ENCODE measurements at regions not wholly inside any gene's neighbourhood (a gene's known extent, or its start where the extent isn't known, plus 50 kb on each side); places are given as distances from the start of the nearest gene placed in this dataset.
"Not testable (repeated sequence)": the region's sequence is repeated elsewhere in the genome, so short reads cannot be mapped to it uniquely, and the experiment has no call there.

DNA sequence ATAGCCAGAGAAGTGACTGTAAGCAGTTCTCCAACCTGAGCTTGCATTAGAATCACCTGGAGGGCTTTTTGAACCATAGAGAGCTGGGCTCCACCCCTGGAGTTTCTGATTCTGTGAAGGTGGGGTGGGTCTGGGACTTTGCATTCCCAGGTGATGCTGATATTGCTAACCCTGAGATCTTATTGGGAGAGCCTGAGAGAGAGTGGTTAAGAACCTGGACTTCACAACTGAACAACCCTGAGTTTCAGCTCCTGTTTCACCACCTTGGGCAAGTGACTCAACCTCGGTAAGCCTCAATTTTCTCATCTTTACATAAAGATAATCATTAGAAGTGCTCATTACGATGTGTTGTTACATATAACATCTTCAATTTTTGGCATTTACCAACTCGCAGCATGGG lies 498.6 kb downstream of the EBF1 start:
- no peak for ATAC-seq

DNA sequence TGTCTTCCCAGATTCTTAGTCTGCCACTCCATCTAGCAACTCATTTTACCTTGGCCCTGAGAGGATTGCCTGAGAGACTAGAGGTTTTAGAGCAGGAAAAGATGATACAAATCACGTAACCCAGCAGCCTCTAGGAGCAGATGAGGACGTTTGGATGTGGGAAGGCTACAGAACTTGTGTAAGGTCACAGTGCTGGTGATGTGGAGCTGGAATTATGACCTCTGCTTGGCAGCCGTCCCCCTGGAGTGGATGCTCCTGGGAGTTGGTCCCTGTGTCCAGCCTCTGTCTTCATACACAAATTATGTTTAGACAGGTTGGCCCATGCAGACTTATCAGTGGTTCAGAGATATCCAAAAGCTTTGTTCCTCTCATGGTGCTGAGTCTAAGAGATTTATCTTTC lies 499.0 kb downstream of the EBF1 start:
- ATAC-seq: no peak

DNA sequence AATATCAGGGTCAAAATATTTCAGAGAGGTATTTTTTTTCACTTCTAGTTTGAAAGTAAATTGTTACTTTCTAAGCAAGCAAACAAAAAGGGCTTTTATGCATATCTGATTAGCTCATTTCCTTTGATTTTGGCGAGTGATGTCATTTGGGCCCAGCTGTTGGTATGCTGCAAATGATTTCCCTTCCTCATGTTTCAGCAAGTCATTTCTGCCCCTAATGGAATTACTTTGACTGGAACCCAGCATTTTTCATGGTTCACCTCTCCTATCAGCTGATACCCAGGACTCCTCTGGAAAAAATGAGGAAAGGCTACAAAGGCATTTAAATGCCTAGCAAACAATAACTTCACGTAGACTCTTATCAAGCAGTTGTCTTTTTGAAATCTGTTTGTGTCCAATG lies 500.6 kb downstream of the EBF1 start:
- no peak for ATAC-seq

DNA sequence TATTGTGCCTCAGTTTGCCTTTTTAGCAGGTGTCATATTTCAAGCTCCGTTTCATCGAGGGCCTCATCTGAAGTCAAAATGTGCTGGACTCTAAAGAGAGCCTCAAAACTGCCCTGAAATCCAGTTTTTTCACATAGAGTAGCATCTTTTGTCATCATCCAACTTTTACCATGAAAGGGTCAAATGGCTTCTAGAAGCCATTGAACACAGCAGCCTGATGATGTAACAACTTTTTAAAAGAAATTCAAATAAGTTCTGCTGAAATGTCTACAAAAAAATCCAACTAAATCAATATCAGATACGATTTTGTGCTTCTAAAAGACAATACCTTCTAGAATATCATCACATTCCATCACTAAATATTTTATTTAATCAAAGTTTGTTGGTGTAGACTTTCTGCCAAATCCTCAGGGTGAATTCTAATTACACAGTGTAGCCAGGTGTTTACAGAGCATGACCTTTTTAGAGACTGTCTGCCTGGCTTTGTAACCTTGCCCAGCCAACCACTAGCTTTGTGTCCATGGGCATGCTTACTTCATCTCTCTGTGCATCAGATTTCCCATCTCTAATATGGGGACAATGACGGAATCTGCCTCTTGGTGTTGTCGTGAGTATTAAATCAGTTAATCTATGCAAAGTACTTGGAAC lies 505.0 kb downstream of the EBF1 start:
- no peak for ATAC-seq

DNA sequence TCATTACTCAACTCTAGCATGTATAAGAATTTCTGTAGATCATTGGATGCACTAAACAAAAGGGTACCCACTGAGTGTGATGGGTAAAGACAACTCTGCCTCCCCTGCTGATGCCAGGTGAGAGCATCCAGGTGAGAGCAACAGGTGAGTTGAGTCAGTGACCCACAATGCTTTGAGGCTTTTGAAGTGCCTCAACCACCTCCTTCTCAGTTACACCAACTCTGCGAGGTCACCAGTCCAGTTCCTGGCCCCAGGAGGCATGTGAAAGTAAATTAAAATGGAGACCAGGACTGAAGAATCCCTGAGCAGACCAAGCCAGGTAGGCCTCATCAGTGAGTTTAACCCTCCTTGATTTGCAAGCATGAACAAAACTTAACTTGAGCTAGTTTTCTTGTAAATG lies 505.8 kb downstream of the EBF1 start:
- ATAC-seq: no peak

DNA sequence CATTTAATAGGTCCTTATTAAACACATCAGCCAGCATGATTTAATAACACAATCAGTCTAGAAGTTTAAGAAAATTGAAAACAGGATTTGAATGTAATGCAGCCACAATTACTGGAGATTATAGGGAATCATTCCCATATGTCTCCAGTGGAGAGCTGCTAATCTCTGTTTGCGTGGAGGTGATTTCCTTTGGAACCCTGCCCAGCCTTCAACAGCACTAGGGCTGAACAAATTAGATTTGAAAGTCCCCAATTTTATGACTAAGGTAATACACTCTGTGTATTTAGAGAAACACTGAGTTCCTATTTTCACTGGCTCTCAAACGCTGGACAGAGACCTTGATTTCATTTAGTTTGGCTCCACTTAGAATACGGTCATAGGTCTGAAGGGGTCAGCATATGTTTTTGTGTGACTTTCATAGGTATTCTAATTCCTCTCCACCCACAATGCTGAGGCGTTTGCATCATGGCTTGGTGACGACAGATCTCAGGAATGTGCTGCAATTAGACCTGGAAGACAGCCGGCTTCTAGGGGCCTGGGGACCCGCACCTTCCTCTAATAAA lies 508.3 kb downstream of the EBF1 start:
- no peak for ATAC-seq

DNA sequence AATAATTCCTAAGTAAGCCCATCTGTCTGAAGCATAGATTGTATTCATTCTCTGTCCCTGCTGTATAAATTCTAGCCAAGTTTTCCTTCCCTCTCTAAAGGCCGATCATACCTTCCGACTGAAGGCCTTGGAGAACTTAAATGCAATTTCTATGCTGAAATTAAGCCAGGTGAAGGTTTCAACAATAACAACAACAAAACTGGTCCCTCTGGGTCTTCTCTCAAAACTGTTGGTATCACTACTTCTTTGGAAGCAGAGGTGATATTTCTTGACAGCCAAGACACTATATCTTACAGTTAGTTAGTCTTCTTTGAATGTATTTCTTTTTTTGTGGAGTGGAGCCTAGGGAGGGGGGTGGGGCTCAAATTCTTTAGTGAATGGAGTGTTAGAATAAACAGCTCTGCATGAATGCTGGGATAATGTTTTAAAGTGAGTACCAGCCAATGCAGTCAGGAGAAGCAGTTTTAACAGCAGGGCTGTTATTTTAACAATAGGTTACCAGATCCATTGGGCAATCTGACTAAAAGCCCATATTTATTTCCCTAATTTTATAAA lies 508.9 kb downstream of the EBF1 start:
- ATAC-seq: no peak

DNA sequence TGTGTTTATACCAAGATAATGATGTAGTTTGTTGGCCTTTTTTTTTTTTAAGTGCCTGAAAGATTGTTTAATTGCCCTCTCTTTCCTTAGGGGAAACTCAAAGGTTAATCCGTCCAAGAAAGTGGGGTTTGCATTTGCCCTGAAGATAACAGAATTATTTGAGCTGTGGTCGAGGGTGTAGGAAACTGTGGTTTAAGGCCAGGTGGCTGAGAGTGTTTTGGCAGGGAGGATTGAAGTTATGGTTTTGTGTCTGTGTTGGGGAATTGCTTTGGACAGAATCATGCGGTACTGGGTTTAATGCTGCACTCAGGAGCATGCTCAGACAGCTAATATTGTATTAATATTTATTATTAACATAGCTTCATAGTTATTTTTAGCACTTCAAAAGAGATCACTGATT lies 509.8 kb downstream of the EBF1 start:
- ATAC-seq: no peak

DNA sequence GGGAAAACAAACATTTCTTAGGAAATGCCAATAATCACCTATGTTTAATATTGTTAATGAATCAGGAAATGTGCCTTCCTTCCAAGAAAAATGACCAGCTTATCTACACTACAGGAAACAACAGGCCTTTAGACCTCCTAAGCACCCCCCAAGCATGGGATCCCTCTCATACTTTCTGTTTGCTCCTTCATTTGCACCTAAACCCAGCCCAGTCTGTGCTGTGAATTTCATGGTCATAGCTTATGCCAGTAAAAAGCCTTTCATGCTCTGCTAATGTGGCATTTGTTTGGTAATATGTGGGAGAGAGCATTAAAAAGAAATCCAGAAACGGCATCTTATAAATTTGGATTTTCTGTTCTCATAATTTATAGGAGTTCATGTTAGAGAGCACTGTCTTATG lies 511.1 kb downstream of the EBF1 start:
- ATAC-seq: no peak

DNA sequence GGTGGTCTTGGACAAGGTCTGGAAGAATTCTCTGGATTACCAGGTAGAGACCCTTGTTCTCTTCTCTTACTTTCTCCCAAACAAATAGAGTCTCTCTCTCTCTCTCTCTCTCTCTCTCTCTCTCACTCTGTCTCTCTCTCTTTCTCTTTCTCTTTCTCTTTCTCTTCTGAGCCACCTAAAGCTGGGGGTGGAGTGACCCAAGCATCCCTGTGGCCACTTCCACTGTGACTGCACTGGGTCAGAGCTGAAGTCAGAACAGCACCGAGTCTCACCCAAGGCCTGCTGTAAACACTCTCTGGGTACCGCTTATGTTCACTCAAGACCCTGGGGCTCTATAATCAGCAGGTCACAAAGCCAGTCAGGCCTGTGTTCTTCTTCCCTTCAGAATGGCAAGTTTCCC lies 513.7 kb downstream of the EBF1 start:
- no peak for ATAC-seq

DNA sequence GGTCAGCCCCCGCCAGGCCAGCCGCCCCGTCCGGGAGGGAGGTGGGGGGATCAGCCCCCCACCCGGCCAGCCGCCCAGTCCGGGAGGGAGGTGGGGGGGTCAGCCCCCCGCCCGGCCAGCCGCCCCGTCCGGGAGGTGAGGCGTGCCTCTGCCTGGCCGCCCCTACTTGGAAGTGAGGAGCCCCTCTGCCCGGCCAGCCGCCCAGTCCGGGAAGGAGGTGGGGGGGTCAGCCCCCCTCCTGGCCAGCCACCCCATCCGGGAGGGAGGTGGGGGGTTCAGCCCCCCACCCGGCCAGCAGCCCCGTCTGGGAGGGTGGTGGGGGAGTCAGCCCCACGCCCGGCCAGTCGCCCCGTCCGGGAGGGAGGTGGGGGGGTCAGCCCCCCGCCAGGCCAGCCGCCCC lies 517.0 kb downstream of the EBF1 start:
- not testable (repeated sequence) for ATAC-seq

DNA sequence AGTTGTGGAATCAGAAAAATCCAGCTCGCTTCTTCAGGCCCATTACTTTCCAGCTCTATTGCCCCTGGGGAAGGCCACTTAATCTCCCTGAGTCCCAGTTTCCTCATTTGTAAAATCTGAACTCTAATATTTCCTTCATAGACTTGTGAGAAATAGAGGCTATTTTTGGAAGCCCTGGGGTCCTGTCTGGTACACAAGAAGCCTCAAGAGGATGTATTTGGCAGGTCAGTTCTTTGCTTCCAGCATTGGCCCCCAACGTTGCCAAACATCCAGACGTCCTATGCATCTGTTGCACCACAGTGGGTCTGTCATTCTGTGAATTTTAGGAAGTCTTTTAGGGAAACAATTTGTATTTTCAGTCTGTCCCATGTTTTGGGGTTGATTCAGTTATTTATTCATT lies 525.9 kb downstream of the EBF1 start:
- ATAC-seq: no peak

DNA sequence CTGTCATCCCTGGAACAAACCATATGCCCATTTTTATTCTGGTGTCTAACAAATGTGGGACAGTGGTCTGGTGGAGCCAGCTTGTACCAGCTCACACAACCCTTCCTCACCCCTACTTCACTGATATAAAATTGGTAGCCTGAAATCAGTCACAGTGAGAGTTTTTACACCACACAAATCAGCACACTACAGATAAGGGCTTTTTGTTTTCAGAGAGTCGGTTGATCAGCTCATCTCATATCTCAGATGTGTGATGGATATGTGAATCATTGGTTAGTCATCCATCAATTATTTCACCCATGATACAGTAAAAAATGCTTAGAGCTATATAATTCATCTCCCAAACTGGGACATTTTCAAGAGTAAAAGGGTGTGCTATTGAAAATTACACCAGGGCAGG lies 529.2 kb downstream of the EBF1 start:
- ATAC-seq: no peak

DNA sequence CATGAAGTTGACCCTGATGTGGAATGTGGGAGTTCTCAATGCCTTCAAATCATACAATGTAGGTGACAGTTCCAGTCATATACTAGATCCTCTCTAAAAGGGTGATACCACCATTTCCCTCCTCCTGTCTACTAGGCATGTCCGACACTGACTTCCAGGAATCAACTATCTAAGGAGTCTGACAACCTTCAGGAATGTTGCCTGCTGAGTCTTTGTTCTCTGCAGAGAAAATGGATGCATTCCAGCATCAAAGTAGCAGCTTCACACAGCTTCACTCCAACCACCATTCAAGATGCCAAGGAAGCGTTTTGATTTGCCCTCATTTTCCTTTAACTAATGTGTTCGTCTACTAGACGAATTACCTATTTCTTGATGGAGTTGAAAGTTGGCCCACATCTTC lies 530.2 kb downstream of the EBF1 start:
- no peak for ATAC-seq

DNA sequence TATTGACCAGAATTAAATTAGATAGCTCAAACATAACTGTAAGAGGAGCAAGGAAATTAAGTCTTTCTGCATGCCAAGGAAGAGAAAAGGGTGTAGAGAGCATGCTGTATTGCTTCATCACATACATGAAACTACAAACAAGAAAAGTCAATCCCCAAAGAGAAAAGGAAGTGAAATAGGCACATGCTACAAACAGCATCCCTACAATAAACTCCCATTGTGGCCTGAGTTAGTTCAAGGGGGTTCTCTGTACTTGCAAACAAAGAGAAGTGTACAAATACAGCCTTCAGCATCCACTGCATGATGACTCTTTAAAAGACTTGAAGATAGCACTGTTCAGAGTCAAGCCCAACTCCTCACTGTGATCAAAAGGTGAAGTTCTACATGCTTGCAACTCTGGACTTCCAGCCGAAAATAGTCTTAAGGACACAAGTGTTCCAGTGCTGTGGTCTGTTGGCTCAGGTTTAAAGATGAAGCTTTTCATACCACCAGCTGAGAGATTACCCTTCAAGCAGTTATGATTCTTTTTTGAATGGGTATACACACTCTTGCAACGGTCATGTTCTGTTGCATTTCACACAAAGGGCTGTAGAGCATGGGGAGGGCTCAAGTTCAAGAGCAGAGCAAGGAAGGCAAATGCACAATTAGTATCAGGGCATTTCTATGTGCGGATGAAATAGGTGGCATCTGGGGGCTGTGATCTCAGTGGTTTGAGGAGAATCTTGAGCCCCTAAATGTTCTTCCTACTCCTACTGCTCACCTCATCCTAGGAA lies 534.5 kb downstream of the EBF1 start:
- no peak for ATAC-seq

DNA sequence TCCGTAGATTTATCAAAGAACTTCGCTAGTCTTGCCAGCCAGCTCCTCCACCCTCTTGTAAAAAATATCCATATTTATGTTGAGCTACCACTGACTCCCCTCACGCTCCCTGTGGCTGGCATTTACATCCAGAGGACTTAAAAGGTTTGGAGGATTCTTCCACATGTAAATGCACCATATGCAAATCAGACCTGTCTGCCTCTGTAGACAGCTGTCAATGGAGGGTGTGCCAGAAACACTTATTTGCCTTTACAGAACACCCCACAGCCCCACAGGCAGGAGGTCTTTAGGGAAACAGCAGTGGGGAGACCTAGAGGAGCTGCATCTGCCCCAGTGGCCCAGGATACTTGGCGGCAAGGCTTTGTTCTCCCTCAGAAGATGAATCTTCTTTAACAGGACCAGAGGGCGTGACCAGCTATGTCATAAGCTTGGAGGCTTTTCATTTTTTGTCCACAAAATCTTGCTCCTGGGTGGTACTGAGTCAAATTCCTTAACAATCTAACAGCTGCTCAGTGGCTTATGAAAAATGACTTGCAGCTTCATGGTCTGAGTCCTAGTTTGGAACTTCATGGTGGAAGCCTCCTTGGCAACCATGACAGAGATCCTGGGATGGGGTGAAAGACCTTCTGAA lies 535.8 kb downstream of the EBF1 start:
- ATAC-seq: no peak

DNA sequence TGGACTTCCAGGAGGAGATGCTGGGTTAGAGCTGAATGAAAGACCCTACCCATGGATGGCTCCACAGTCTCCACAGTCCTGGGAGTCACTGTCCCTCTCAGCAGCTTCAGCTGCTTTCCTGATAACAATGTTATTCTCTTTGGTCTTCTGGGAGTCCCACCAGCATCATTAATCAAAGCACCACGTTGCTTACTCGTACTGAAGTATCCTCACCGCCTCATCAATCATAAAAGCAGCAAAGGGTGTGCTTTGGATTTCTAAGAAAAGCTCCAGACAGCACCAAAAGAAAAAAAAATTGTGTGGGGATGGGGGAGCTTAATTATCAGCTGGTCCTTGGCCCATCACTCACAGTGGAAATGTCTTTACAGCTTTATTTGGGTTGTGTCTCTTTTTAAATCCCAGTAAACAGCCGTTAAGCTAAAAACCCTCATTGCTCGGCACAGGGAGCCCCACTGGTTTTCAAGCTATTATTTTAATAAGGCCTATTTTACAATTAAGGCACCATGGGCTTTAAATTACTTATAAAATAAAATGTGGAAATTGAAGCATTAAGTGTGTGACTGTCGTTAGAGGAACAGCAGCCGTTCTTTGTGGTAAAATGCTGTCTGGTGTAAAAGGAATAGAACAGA lies 538.0 kb downstream of the EBF1 start:
- no peak for ATAC-seq

DNA sequence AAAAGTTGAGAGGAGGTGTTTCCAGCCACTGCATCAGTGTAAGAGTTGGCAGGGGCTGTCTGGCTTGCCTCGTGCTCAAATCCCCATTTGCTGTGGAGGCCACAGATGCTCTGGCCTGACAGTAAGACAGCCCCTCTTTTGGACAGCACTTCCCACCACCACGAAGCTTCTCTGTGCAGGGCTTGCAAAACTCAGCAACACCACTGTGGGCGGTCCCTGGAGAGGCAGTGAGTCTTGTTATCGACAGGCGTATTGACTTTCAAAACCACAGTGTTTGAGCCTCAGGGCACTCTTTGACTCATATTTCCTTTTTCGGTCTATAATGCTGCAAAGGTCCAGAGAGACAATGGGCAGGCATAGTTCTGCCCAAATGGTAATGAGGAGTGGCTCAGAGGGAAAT lies 539.5 kb downstream of the EBF1 start:
- no peak for ATAC-seq

DNA sequence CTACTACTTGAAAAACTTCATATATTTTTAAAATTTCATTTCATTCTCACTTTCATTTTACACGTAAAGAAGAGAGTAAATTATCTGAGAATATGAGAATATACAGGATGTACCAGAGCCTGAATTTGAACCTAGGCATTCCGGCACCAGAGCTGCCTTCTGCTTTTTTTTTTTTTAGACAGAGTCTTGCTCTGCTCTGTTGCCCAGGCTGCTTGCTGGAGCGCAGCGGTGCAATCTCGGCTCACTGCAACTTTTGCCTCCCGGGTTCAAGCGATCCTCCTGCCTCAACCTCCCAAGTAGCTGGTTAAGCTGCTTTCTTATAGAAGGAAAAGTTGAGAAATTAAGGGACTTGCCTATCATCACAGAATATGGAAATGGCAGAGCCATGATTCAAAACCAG lies 540.1 kb downstream of the EBF1 start:
- no peak for ATAC-seq

DNA sequence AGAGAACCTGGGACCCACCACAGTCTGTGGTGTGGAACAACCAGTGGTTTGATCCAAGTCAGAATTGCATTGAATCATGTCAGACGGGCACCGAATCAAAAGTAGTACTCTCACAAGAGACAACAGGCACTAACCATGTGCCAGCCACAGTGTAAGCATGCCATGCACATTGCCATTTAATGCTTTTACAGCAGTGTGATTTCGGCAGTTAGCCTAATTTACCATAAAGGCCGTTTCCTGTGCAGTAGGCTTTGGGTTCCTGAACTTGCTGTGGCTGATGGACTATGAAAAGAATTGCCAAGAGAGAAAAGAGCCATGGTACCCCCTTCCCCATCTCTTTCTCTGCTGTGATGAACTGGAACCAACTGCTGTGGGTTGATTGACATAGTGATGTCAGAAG lies 540.6 kb downstream of the EBF1 start:
- no peak for ATAC-seq

DNA sequence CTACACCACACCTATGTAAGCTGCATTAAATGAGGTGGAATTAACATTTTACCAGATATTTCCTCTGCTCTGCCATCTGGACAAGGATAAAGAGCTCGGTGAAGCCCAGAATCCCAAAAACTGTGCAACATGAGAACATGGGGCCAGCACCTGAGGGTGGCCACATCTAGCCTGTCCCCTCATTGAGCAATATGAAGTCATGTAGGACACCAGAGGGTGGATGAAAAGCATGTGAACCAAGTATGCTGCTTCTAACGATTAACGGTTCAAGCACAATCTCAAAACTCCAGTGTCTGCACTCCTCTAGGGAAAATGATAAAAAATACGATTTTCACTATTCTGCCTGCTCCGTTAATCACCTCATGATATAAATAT lies 545.8 kb downstream of the EBF1 start:
- no peak for ATAC-seq

DNA sequence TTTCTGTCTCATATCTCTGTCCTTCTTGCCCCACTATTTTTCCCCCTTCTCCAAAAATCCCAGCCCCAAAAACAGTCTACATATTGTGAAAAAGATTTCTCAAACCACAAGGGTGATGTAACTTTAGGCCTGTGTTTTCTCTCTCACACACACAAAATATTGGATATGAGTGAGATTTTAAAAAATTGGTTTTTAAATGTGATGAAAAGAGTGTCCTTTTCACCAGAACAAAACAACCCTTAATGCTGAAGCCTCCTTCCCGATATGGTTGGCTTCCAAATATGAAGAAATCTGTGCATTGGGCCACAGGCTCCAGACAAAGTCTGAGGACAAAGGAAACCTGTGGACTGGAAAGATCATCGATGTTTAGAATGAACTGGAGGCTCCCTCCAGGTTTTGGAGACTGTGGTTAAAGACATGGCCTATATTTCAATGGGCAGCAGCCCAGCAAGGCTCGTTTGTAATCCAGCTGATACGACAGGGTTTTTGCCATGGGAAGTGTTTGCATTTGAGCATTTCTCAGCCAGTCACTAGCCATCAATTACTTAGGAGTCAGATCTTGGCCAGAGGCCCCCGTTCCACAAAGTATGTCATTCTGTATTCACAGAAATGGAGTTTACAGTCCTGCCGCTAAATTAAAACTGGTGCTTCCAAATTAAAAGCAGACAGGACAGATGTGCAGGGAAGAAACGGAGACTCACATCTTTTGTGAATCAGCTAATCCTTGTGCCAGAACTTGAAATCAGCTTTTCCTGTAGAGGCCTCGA lies 546.3 kb downstream of the EBF1 start:
- no peak for ATAC-seq

All from activated CD4-positive, CD25-positive, alpha-beta regulatory T cell treated with anti-CD3 and anti-CD28 coated beads, Interleukin-2, amount 50 U/mL, for 24 hours (primary cell).